H9 (cell line): ENCODE measurements at regions not wholly inside any gene's neighbourhood (a gene's known extent, or its start where the extent isn't known, plus 50 kb on each side); places are given as distances from the start of the nearest gene placed in this dataset.

Experiments
- DNase-seq: peaks from one replicate; pipeline ENCODE4 v3.0.0-alpha.2; 2017
- H2AFZ ChIP-seq: one replicate; pipeline ENCODE4 v1.6.1; 2013; ENCODE audit warnings: mild to moderate bottlenecking, low read length, control low read depth, moderate library complexity
- H2AK5ac ChIP-seq: 2 replicates; pipeline ENCODE4 v1.6.1; 2013; ENCODE audit warnings: low read length, control low read depth, mixed read lengths; ENCODE audit not compliant: insufficient read length
- H2BK120ac ChIP-seq: one replicate; pipeline ENCODE4 v1.6.1; 2013; ENCODE audit warnings: low read depth, mild to moderate bottlenecking, low read length, control low read depth, inconsistent platforms; ENCODE audit not compliant: poor library complexity, severe bottlenecking
- H2BK12ac ChIP-seq: 2 replicates; pipeline ENCODE4 v1.6.1; 2013; ENCODE audit warnings: low read length, control low read depth, mixed read lengths, low read depth; ENCODE audit not compliant: insufficient read length
- H2BK15ac ChIP-seq: 2 replicates; pipeline ENCODE4 v1.6.1; 2013; ENCODE audit warnings: low read depth, low read length, control low read depth
- H2BK20ac ChIP-seq: one replicate; pipeline ENCODE4 v1.6.1; 2013; ENCODE audit warnings: low read depth, mild to moderate bottlenecking, low read length, control low read depth, inconsistent platforms; ENCODE audit not compliant: poor library complexity, severe bottlenecking
- H2BK5ac ChIP-seq: 2 replicates; pipeline ENCODE4 v1.6.1; 2013; ENCODE audit warnings: low read length, control low read depth, mixed read lengths; ENCODE audit not compliant: insufficient read length
- H3K14ac ChIP-seq: 2 replicates; pipeline ENCODE4 v1.6.1; 2013; ENCODE audit warnings: low read length, control low read depth; ENCODE audit not compliant: insufficient read depth
- H3K18ac ChIP-seq: 2 replicates; pipeline ENCODE4 v1.6.1; 2013; ENCODE audit warnings: low read depth, mild to moderate bottlenecking, mixed read lengths, low read length, control low read depth; ENCODE audit not compliant: insufficient read length
- H3K23ac ChIP-seq: 2 replicates; pipeline ENCODE4 v1.6.1; 2013; ENCODE audit warnings: low read length, control low read depth, mixed read lengths, low read depth; ENCODE audit not compliant: insufficient read length
- H3K23me2 ChIP-seq: 2 replicates; pipeline ENCODE4 v1.6.1; 2013; ENCODE audit warnings: low read depth, mild to moderate bottlenecking, mixed read lengths, low read length, control low read depth; ENCODE audit not compliant: insufficient read length, poor library complexity, severe bottlenecking
- H3K27ac ChIP-seq: 2 replicates; pipeline ENCODE4 v1.5.1; 2013; ENCODE audit warnings: low read length, control low read depth, mixed read lengths, low read depth; ENCODE audit not compliant: insufficient read length
- H3K27me3 ChIP-seq: 2 replicates; pipeline ENCODE4 v1.6.1; 2013; ENCODE audit warnings: low read length, control low read depth, inconsistent platforms; ENCODE audit not compliant: insufficient read depth
- H3K4ac ChIP-seq: 2 replicates; pipeline ENCODE4 v1.6.1; 2013; ENCODE audit warnings: low read depth, mild to moderate bottlenecking, control low read depth, inconsistent platforms, low read length, moderate library complexity
- H3K4me1 ChIP-seq: 2 replicates; pipeline ENCODE4 v1.6.1; 2013; ENCODE audit warnings: low read length, control low read depth, inconsistent platforms; ENCODE audit not compliant: insufficient read depth
- H3K4me2 ChIP-seq: 2 replicates; pipeline ENCODE4 v1.6.1; 2013; ENCODE audit warnings: low read length, control low read depth, mixed read lengths; ENCODE audit not compliant: insufficient read length, insufficient read depth
- H3K56ac ChIP-seq: 2 replicates; pipeline ENCODE4 v1.6.1; 2013; ENCODE audit warnings: low read depth, mild to moderate bottlenecking, mixed read lengths, low read length, control low read depth; ENCODE audit not compliant: insufficient read length
- H3K79me1 ChIP-seq: 2 replicates; pipeline ENCODE4 v1.6.1; 2013; ENCODE audit warnings: low read depth, mild to moderate bottlenecking, moderate library complexity, low read length, control low read depth, inconsistent platforms; ENCODE audit not compliant: insufficient read depth, poor library complexity, severe bottlenecking
- H3K79me2 ChIP-seq: 2 replicates; pipeline ENCODE4 v1.6.1; 2013; ENCODE audit warnings: low read length, control low read depth, inconsistent platforms; ENCODE audit not compliant: insufficient read depth
- H3K9ac ChIP-seq: 2 replicates; pipeline ENCODE4 v1.6.1; 2013; ENCODE audit warnings: low read length, control low read depth, mixed read lengths; ENCODE audit not compliant: insufficient read length; ENCODE audit errors: extremely low read depth
- H3K9me3 ChIP-seq: one replicate; pipeline ENCODE4 v1.6.1; 2013; ENCODE audit warnings: low read depth, low read length, inconsistent platforms; ENCODE audit not compliant: control insufficient read depth
- H3T11ph ChIP-seq: one replicate; pipeline ENCODE4 v1.6.1; 2013; ENCODE audit warnings: mild to moderate bottlenecking, low read length, control low read depth, inconsistent platforms
- H4K20me1 ChIP-seq: one replicate; pipeline ENCODE4 v1.6.1; 2013; ENCODE audit not compliant: control insufficient read depth, insufficient read length, insufficient read depth
- H4K5ac ChIP-seq: 2 replicates; pipeline ENCODE4 v1.6.1; 2013; ENCODE audit warnings: low read depth, mild to moderate bottlenecking, mixed read lengths, low read length, control low read depth; ENCODE audit not compliant: insufficient read length
- H4K8ac ChIP-seq: replicated peaks from 2 replicates; pipeline ENCODE4 v1.6.1; 2013; ENCODE audit warnings: low read length, control low read depth, mixed read lengths, low read depth; ENCODE audit not compliant: insufficient read length
- H4K91ac ChIP-seq: 2 replicates; pipeline ENCODE4 v1.6.1; 2013; ENCODE audit warnings: low read depth, mild to moderate bottlenecking, moderate library complexity, mixed read lengths, low read length, control low read depth; ENCODE audit not compliant: insufficient read length
- H3K27ac Mint-ChIP-seq, 3 experiments: 2 replicates in 2 of 3; 3 replicates in 1 of 3; pipeline ENCODE4 v1.8.0; 2020 to 2021; ENCODE audit warnings: mixed read lengths in 3 of 3, mild to moderate bottlenecking in 1 of 3, moderate library complexity in 1 of 3
- H3K27me3 Mint-ChIP-seq: 2 replicates; pipeline ENCODE4 v1.8.0; 2021; ENCODE audit warnings: low read depth, mild to moderate bottlenecking, moderate library complexity, mixed read lengths
- H3K36me3 Mint-ChIP-seq, 3 experiments: 2 replicates in 2 of 3; 3 replicates in 1 of 3; pipeline ENCODE4 v1.8.0; 2020 to 2021; ENCODE audit warnings: low read depth in 3 of 3, mixed read lengths in 3 of 3; ENCODE audit not compliant: insufficient read depth in 1 of 3
- H3K4me1 Mint-ChIP-seq, 2 experiments: 2 replicates each; pipeline ENCODE4 v1.8.0; 2020; ENCODE audit warnings: mixed read lengths in 2 of 2
- H3K4me3 Mint-ChIP-seq, 2 experiments: 2 replicates in 1 of 2; 3 replicates in 1 of 2; pipeline ENCODE4 v1.8.0; 2020 to 2021; ENCODE audit warnings: mild to moderate bottlenecking in 2 of 2, mixed read lengths in 2 of 2, moderate library complexity in 1 of 2
- H3K9me3 Mint-ChIP-seq, 2 experiments: 2 replicates in 1 of 2; 3 replicates in 1 of 2; pipeline ENCODE4 v1.8.0; 2020; ENCODE audit warnings: mild to moderate bottlenecking in 2 of 2, mixed read lengths in 2 of 2, moderate library complexity in 1 of 2
- CTCF ChIP-seq: fragments of 200-600 bp; sonication (generic); conservative IDR thresholded peaks from 3 replicates; pipeline ENCODE4 v1.8.0; 2021; ENCODE audit warnings: antibody characterized with exemption, mild to moderate bottlenecking
- WGBS: extraction: QIAGEN DNeasy Blood & Tissue Kit; methylation state at CpG from one replicate; pipeline ENCODE4 v1.1.7; 2013; ENCODE audit warnings: missing lambda C conversion rate, low lambda C conversion rate, mixed read lengths; ENCODE audit not compliant: insufficient read length; ENCODE audit errors: extremely low coverage; 5-methylcytosine and 5-hydroxymethylcytosine counted together

- no CpG with 5 or more reads among the region's 3 CpGs for WGBS
- Histone ChIP-seq H2BK120ac (no peak overlapping the region), H2BK20ac (no peak overlapping the region), H3K79me2 (no peaks in the 10 kb centered on the region), H3K9me3 (no peaks in the 10 kb centered on the region), H3K4me1 (no peaks in the 10 kb centered on the region), H3K9ac (no peak overlapping the region), H3K18ac (no peak overlapping the region), H2AK5ac (no peak overlapping the region), H4K20me1 (no peaks in the 10 kb centered on the region), H3T11ph (no peak overlapping the region), H3K4me2 (no peak overlapping the region), H3K27me3 (no peaks in the 10 kb centered on the region), H4K5ac (no peak overlapping the region), H2BK12ac (no peak overlapping the region), H3K4ac (no peak overlapping the region), H2BK15ac (no peak overlapping the region), H3K23ac (no peak overlapping the region), H3K23me2 (no peaks in the 10 kb centered on the region), H3K14ac (no peak overlapping the region), H2AFZ (no peak overlapping the region), H4K91ac (no peak overlapping the region), H3K27ac (no peak overlapping the region), H3K79me1 (no peaks in the 10 kb centered on the region), H4K8ac (no peak overlapping the region), H3K56ac (no peak overlapping the region), H2BK5ac (no peak overlapping the region)
- peaks cover 7 to 10% of the 10 kb centered on the region in 2 experiments for H3K4me1 Mint-ChIP-seq
- H3K4me3 Mint-ChIP-seq, result no peak overlapping the region
- peaks cover 0 to 2% (median 1%) of the 10 kb centered on the region in 3 experiments; a peak in 5 of 7 replicates for H3K36me3 Mint-ChIP-seq
- peaks cover 0 to 3% of the 10 kb centered on the region in 2 experiments; a peak in 2 of 5 replicates for H3K9me3 Mint-ChIP-seq
- no peak for DNase-seq
- no peaks in the 10 kb centered on the region for H3K27me3 Mint-ChIP-seq
- no peak overlapping the region for H3K27ac Mint-ChIP-seq
- no peak for TF ChIP-seq CTCF
These were observed 407.7 kb downstream of the SPRY1 start for GRCh38 chr4:123804196-123804721.
